Lower leg skin (tissue), 3 donors: ENCODE measurements at regions not wholly inside any gene's neighbourhood (a gene's known extent, or its start where the extent isn't known, plus 50 kb on each side); places are given as distances from the start of the nearest gene placed in this dataset.

ENCODE experiments used
- POLR2A ChIP-seq, 2 donors: fragments of 450-650 bp; IDR thresholded peaks; one replicate each; pipeline ENCODE4 v1.6.1; 2016 to 2017; ENCODE audit warnings: antibody characterized with exemption in 2 of 2, mild to moderate bottlenecking in 1 of 2, moderate library complexity in 1 of 2
- TF ChIP-seq, protein P1 (sequence below), 3 donors: fragments of 450-650 bp; IDR thresholded peaks; one replicate each; pipeline ENCODE4 v1.5.1; 2016; ENCODE audit warnings: antibody characterized with exemption in 3 of 3, mild to moderate bottlenecking in 3 of 3, moderate library complexity in 2 of 3

DNA sequence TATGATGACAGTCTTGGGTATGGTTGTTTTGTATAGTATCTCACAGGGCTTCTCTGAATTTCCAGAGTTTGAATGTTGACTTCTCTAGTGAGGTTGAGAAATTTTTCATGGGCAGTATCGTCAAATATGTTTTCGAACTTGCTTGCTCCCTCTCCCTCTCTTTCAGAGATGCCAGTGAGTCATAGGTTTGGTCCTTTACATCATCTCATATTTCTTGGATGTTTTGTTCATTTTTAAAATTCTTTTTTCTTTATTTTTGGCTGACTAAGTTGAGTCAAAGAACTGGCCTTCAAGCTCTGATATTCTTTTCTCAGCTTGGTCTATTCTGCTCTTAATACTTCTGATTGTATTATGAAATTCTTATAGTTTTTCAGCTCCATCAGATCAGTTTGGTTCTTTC, 282.3 kb upstream of the NECTIN3 start:
- TF ChIP-seq POLR2A (IDR thresholded peaks at IDR 0.05) = no peak
- TF ChIP-seq, protein P1, sequence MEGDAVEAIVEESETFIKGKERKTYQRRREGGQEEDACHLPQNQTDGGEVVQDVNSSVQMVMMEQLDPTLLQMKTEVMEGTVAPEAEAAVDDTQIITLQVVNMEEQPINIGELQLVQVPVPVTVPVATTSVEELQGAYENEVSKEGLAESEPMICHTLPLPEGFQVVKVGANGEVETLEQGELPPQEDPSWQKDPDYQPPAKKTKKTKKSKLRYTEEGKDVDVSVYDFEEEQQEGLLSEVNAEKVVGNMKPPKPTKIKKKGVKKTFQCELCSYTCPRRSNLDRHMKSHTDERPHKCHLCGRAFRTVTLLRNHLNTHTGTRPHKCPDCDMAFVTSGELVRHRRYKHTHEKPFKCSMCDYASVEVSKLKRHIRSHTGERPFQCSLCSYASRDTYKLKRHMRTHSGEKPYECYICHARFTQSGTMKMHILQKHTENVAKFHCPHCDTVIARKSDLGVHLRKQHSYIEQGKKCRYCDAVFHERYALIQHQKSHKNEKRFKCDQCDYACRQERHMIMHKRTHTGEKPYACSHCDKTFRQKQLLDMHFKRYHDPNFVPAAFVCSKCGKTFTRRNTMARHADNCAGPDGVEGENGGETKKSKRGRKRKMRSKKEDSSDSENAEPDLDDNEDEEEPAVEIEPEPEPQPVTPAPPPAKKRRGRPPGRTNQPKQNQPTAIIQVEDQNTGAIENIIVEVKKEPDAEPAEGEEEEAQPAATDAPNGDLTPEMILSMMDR (IDR thresholded peaks at IDR 0.05) = no peak
